Neural cell (in vitro differentiated cells): ENCODE measurements at regions not wholly inside any gene's neighbourhood (a gene's known extent, or its start where the extent isn't known, plus 50 kb on each side); places are given as distances from the start of the nearest gene placed in this dataset.

Source experiments
- EP300 ChIP-seq: fragments of 450-650 bp; conservative IDR thresholded peaks from 2 replicates; pipeline ENCODE4 v1.6.1; 2014; ENCODE audit warnings: antibody characterized with exemption, mild to moderate bottlenecking, moderate library complexity; ENCODE audit not compliant: poor library complexity, severe bottlenecking
- EZH2 ChIP-seq: fragments of 200-600, 300-800 bp; shearing (Covaris generic), sonication (generic); IDR thresholded peaks from 2 replicates; pipeline ENCODE4 v1.6.1; 2014; ENCODE audit warnings: antibody characterized with exemption, low read length, borderline replicate concordance, mild to moderate bottlenecking; ENCODE audit not compliant: insufficient read depth, poor library complexity, severe bottlenecking
- POLR2AphosphoS5 ChIP-seq: IDR thresholded peaks from 2 replicates; pipeline ENCODE4 v1.6.1; 2012
- RAD21 ChIP-seq: fragments of 450-650 bp; conservative IDR thresholded peaks from 2 replicates; pipeline ENCODE4 v1.6.1; 2014; ENCODE audit warnings: antibody characterized with exemption, mild to moderate bottlenecking, moderate library complexity
- TAF1 ChIP-seq: IDR thresholded peaks from 2 replicates; pipeline ENCODE4 v1.6.1; 2012; ENCODE audit warnings: low read depth
- TF ChIP-seq, protein P1 (sequence below): fragments of 450-650 bp; IDR thresholded peaks from 2 replicates; pipeline ENCODE4 v1.5.1; 2014; ENCODE audit warnings: antibody characterized with exemption, mild to moderate bottlenecking, moderate library complexity; ENCODE audit not compliant: poor library complexity, severe bottlenecking

DNA sequence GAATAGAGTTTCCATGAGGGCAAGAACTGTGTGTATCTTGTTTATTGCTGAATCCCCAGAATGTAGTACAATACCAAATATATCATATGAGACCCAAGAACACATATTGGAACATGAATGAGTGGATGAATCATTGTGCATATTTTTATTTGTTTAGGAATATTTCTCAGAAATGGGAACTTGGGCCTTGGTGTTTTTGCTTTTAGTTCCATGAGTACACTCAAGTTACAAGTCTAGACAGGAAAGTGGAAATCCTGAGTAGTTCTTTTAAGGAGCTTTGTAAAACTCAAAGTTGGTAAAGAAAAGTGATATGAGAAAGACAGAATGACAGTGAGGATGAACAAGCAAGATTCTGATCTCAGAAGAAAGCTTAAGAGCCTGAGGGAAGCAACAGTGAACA is 647.0 kb downstream of the EFNA5 start:
- TF ChIP-seq TAF1 (no peak), POLR2AphosphoS5 (no peak), EP300 (no peak), EZH2 (no peak), RAD21 (no peak)
- TF ChIP-seq, protein P1, sequence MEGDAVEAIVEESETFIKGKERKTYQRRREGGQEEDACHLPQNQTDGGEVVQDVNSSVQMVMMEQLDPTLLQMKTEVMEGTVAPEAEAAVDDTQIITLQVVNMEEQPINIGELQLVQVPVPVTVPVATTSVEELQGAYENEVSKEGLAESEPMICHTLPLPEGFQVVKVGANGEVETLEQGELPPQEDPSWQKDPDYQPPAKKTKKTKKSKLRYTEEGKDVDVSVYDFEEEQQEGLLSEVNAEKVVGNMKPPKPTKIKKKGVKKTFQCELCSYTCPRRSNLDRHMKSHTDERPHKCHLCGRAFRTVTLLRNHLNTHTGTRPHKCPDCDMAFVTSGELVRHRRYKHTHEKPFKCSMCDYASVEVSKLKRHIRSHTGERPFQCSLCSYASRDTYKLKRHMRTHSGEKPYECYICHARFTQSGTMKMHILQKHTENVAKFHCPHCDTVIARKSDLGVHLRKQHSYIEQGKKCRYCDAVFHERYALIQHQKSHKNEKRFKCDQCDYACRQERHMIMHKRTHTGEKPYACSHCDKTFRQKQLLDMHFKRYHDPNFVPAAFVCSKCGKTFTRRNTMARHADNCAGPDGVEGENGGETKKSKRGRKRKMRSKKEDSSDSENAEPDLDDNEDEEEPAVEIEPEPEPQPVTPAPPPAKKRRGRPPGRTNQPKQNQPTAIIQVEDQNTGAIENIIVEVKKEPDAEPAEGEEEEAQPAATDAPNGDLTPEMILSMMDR = no peak
